GM12874 (cell line): ENCODE measurements at regions not wholly inside any gene's neighbourhood (a gene's known extent, or its start where the extent isn't known, plus 50 kb on each side); places are given as distances from the start of the nearest gene placed in this dataset.

ENCODE experiments used
- TF ChIP-seq, protein P1 (sequence below): IDR thresholded peaks from 2 replicates; pipeline ENCODE4 v1.5.1; 2011; ENCODE audit warnings: low read depth, mild to moderate bottlenecking, control low read depth, low read length, moderate library complexity; ENCODE audit not compliant: insufficient read depth

DNA sequence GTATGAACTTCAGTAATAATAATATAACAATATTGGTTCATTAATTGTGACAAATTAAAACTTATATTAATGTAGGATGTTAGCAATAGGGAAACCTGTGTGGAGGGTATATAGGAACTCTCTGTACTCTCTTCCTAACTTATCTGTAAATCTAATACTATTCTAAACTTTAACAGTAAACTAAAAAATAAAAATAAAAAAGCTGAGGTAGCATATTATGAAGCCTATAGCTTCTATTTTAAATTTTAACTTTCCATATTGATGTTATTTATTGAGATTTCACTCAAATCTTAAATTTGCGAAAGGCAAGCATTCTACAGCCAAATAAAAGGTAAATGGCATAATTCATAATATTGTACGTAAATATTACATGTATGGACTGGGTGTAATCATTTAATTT, 326.4 kb downstream of the MEI4 start:
- TF ChIP-seq, protein P1, sequence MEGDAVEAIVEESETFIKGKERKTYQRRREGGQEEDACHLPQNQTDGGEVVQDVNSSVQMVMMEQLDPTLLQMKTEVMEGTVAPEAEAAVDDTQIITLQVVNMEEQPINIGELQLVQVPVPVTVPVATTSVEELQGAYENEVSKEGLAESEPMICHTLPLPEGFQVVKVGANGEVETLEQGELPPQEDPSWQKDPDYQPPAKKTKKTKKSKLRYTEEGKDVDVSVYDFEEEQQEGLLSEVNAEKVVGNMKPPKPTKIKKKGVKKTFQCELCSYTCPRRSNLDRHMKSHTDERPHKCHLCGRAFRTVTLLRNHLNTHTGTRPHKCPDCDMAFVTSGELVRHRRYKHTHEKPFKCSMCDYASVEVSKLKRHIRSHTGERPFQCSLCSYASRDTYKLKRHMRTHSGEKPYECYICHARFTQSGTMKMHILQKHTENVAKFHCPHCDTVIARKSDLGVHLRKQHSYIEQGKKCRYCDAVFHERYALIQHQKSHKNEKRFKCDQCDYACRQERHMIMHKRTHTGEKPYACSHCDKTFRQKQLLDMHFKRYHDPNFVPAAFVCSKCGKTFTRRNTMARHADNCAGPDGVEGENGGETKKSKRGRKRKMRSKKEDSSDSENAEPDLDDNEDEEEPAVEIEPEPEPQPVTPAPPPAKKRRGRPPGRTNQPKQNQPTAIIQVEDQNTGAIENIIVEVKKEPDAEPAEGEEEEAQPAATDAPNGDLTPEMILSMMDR, result no peak

DNA sequence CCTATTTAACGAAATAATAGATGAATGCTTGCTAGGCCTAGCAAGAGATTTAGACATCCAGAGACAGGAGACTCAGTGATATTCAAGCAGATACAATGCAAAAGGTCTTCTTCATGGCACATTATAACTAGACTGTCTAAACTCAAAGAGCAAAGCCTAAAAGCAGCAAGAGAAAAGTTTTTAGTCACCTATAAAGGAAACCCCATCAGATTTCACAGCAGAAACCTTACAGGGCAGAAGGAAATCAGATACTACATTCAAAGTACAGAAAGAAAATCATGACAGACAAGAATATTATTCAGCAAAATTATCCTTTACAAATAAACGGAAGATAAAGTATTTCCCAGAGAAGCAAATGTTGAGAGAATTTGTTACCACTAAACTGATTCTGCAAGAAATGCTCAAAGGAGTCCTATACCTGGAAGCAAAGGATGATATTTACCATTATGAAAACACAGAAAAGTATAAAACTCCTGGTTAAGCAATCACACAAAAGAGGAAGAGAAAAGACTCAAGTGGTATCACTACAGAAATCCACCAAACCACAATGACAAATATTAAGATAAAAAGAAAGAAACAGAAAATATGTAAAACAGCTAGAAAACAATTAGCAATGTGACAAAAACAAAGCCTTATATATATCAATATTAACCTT, 333.7 kb downstream of the MEI4 start:
- TF ChIP-seq, protein P1, result no peak

DNA sequence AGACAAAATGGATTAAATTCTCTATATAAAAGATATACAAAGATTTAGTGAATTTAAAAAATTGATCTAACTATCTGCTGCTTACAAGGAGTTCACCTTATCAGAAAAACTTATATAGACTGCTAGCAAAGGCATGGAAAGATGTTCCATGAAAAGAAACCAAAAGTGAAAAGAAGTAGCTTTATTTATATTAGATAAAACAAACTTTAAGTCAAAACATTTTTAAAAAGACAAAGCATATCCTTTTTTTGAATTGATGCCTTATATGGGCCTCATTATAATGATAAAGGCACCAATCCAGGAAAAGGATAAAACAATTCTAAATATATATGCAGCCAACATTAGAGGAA, 334.2 kb downstream of the MEI4 start:
- TF ChIP-seq, protein P1, result no peak

DNA sequence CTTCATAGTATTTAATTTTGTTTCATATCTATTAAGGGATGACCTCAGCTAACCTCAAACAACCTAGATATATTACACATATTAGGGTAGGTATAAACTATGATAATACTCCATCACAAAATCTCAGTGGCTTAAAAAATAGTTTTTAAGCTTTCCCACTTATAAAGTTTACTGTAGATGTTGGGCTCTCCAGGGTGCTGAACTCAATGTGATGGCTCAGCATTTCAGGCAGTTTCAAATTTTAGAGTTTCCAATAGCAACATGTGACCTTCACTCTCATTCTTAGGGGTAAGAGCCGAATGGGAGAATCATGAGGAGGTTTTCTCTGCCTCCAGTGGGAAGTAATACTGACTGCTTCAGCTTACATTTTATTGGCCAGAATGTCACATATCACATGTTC, 357.3 kb downstream of the MEI4 start:
- TF ChIP-seq, protein P1, result no peak

DNA sequence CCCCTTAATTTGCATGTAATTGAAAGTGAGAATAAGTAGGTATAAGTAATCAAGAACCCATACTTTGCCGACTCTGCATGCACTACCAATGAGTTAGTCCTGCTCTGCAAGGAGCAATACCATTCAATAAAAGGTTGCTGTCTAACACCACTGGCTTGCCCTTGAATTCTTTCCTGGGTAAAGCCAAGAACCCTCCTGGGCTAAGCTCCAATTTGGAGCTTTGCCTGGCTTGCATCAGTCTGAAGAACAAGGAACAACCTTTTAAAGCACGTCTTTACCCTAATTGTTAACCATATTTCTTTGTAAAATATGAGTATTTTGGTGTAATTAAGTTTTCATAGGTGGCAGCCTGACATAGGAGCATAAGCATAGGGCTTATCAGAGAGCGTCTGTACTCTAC, 367.7 kb downstream of the MEI4 start:
- TF ChIP-seq, protein P1, result no peak

DNA sequence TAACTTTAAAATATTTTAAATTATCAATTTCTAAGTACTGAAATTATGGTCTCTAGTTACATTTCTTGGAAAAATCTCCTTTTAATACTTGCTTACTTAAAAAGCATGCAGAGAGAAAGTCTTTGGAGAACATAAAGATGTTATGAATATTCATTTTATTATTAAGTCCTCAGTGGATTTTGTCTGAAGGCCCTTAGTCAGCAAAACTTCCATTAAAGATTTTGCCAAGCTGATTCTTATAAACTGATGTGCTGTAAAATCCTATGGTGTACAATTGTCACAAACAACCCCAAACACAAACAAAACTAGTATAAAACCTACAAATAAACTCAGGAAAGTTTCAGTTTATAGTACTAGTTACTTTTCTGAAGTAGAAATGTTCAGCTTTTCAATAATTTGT, 372.7 kb downstream of the MEI4 start:
- TF ChIP-seq, protein P1, result no peak

DNA sequence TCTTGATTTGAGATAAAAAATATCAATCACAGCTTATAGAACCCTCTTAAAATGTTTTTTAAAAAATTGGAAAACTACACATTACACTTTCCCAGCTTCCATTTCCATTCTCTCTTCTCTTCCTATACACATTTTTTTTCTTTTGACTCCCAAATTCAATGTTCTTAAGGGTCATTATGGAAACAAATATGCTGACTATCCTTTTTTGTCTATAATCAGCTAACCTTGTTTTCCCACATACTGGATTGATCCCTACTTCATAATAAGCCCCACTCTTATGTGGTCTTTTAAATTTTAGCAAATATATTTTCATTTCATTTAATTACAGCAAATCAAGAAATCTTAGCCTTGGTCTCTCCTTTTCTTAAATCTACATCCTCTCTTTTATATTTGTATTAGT, 378.4 kb downstream of the MEI4 start:
- TF ChIP-seq, protein P1, result no peak

DNA sequence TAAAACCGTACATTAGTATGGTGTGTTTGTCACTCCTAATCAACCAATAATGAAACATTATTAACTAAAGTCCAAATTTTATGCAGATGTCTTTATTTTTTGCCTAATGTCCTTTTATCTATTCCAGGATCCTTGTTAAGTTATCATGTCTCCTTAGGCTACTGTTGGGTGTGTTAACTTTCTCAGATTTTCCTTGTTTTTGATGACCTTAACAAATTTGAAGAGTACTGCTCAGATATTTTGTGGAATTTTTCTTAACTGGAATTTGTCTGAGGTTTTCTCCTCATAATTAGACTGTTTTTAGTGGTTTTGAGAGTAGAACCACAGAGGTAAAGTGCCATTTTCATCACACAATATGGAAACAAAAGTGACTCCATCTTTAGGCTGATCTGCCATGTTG, 406.3 kb downstream of the MEI4 start:
- TF ChIP-seq, protein P1, result no peak
